ENCODE measurements at regions not wholly inside any gene's neighbourhood (a gene's known extent, or its start where the extent isn't known, plus 50 kb on each side); places are given as distances from the start of the nearest gene placed in this dataset.

DNA sequence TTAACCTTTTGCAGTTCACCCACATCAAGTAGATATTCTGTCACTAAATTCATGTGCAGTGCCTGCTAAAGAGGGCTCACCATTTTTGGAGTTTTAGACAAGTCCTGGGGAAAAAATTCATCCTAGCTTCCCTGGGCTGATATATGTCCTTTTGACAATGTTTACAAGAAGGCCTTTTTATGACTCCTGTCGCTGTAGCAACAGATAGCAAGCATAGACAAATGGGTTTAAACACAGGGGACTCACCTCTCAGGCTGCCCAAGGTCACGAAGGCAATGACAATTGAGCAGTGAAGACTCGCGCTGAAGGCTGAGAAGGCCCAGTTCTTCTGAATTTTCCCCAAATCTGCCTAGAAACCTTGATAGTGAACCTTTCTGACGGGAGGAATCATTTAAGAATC lies 150.7 kb upstream of the CPM start:
- Histone ChIP-seq H3K4me1 (ENCODE audit: control insufficient read depth in 2 of 2, insufficient read depth in 2 of 2, low read length in 2 of 2) (no peaks in the 10 kb centered on the region), H3K9me3 (ENCODE audit: control insufficient read depth in 2 of 2, insufficient read depth in 1 of 2, low read length in 1 of 2) (no peaks in the 10 kb centered on the region), H3K4me3 (ENCODE audit: low read length in 2 of 2) (no peak overlapping the region), H3K27ac (ENCODE audit: low read depth in 1 of 2, low read length in 1 of 2) (no peak overlapping the region), H3K36me3 (ENCODE audit: control insufficient read depth in 2 of 2, insufficient read depth in 2 of 2, low read length in 1 of 2) (no peaks in the 10 kb centered on the region), H3K27me3 (ENCODE audit: control insufficient read depth in 2 of 2, insufficient read depth in 1 of 2, low read length in 1 of 2) (no peaks in the 10 kb centered on the region)
- no peak for DNase-seq (ENCODE audit: low read depth in 6 of 9, low spot score in 9 of 9)
- 83% methylated on average over 5 of the region's 5 CpGs for WGBS

- H3K4me1 ChIP-seq (ENCODE audit: control insufficient read depth in 2 of 2, insufficient read depth in 2 of 2, low read length in 2 of 2): no peaks in the 10 kb centered on the region
- no peak for DNase-seq (ENCODE audit: low read depth in 6 of 9, low spot score in 9 of 9)
- no peak overlapping the region for H3K4me3 ChIP-seq (ENCODE audit: low read length in 2 of 2)
- H3K27ac ChIP-seq (ENCODE audit: low read depth in 1 of 2, low read length in 1 of 2): no peak overlapping the region
- H3K9me3 ChIP-seq (ENCODE audit: control insufficient read depth in 2 of 2, insufficient read depth in 1 of 2, low read length in 1 of 2): no peaks in the 10 kb centered on the region
- H3K36me3 ChIP-seq (ENCODE audit: control insufficient read depth in 2 of 2, insufficient read depth in 2 of 2, low read length in 1 of 2): no peaks in the 10 kb centered on the region
- H3K27me3 ChIP-seq (ENCODE audit: control insufficient read depth in 2 of 2, insufficient read depth in 1 of 2, low read length in 1 of 2): no peaks in the 10 kb centered on the region
These were observed 151.9 kb upstream of the CPM start for GRCh38 chr12:69084816-69085378.

- Histone ChIP-seq H3K36me3 (ENCODE audit: control insufficient read depth in 2 of 2, insufficient read depth in 2 of 2, low read length in 1 of 2) (no peaks in the 10 kb centered on the region), H3K27ac (ENCODE audit: low read depth in 1 of 2, low read length in 1 of 2) (no peak overlapping the region), H3K4me1 (ENCODE audit: control insufficient read depth in 2 of 2, insufficient read depth in 2 of 2, low read length in 2 of 2) (no peaks in the 10 kb centered on the region), H3K9me3 (ENCODE audit: control insufficient read depth in 2 of 2, insufficient read depth in 1 of 2, low read length in 1 of 2) (no peaks in the 10 kb centered on the region), H3K27me3 (ENCODE audit: control insufficient read depth in 2 of 2, insufficient read depth in 1 of 2, low read length in 1 of 2) (no peaks in the 10 kb centered on the region), H3K4me3 (ENCODE audit: low read length in 2 of 2) (no peak overlapping the region)
- DNase-seq (ENCODE audit: low read depth in 6 of 9, low spot score in 9 of 9): no peak
- 85% methylated on average over 2 of the region's 2 CpGs for whole genome bisulfite sequencing
These were observed 152.9 kb upstream of the CPM start for GRCh38 chr12:69085852-69086251.

- no peaks in the 10 kb centered on the region for H3K36me3 ChIP-seq (ENCODE audit: control insufficient read depth in 2 of 2, insufficient read depth in 2 of 2, low read length in 1 of 2)
- no peak for DNase-seq (ENCODE audit: low read depth in 6 of 9, low spot score in 9 of 9)
- H3K27ac ChIP-seq (ENCODE audit: low read depth in 1 of 2, low read length in 1 of 2): no peak overlapping the region
- H3K27me3 ChIP-seq (ENCODE audit: control insufficient read depth in 2 of 2, insufficient read depth in 1 of 2, low read length in 1 of 2): no peaks in the 10 kb centered on the region
- no peak overlapping the region for H3K4me3 ChIP-seq (ENCODE audit: low read length in 2 of 2)
- no peaks in the 10 kb centered on the region for H3K4me1 ChIP-seq (ENCODE audit: control insufficient read depth in 2 of 2, insufficient read depth in 2 of 2, low read length in 2 of 2)
- WGBS: 94% methylated on average over 8 of the region's 8 CpGs
- H3K9me3 ChIP-seq (ENCODE audit: control insufficient read depth in 2 of 2, insufficient read depth in 1 of 2, low read length in 1 of 2): no peaks in the 10 kb centered on the region
These were observed 151.4 kb upstream of the CPSF6 start for GRCh38 chr12:69087986-69088385.

GRCh38 chr12:69090722-69091121 lies 148.6 kb upstream of the CPSF6 start:
- DNase-seq (ENCODE audit: low read depth in 6 of 9, low spot score in 9 of 9): no peak
- Histone ChIP-seq H3K4me3 (ENCODE audit: low read length in 2 of 2) (no peak overlapping the region), H3K9me3 (ENCODE audit: control insufficient read depth in 2 of 2, insufficient read depth in 1 of 2, low read length in 1 of 2) (no peaks in the 10 kb centered on the region), H3K36me3 (ENCODE audit: control insufficient read depth in 2 of 2, insufficient read depth in 2 of 2, low read length in 1 of 2) (no peaks in the 10 kb centered on the region), H3K4me1 (ENCODE audit: control insufficient read depth in 2 of 2, insufficient read depth in 2 of 2, low read length in 2 of 2) (no peaks in the 10 kb centered on the region), H3K27ac (ENCODE audit: low read depth in 1 of 2, low read length in 1 of 2) (no peak overlapping the region), H3K27me3 (ENCODE audit: control insufficient read depth in 2 of 2, insufficient read depth in 1 of 2, low read length in 1 of 2) (no peaks in the 10 kb centered on the region)
- 100% methylated on average over 1 of the region's 1 CpG for WGBS

DNA sequence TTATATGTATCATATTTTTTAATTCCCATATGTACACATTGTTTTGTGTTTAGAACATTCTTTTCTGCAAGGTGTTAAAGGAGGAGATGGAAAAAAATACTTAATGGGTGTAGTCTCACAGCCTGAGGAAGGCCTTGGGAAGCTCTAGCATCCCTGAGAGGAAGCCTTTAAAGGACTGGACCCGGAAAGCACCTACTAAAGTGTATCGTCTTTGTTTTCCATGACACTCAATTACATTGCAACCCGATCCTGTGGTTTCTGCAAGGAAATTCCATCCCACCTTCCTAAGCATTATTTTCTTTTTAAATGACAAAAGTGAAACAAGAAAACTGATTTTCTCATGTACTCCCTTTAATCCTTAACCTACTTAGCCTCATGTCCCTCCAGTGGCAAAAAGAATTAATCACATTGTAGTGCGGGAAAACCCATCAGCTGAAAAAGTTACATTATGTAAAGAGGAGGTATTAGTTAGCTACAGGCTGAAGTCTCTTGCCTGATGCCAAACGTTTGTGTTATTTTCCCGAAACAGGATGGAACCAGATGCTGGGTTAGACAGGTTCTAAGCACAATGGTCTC lies 147.8 kb upstream of the CPSF6 start:
- no peaks in the 10 kb centered on the region for H3K36me3 ChIP-seq (ENCODE audit: control insufficient read depth in 2 of 2, insufficient read depth in 2 of 2, low read length in 1 of 2)
- DNase-seq (ENCODE audit: low read depth in 6 of 9, low spot score in 9 of 9): peak in 1 of 9 donors; percentile 7
- no peak overlapping the region for H3K4me3 ChIP-seq (ENCODE audit: low read length in 2 of 2)
- H3K27ac ChIP-seq (ENCODE audit: low read depth in 1 of 2, low read length in 1 of 2): no peak overlapping the region
- H3K4me1 ChIP-seq (ENCODE audit: control insufficient read depth in 2 of 2, insufficient read depth in 2 of 2, low read length in 2 of 2): no peaks in the 10 kb centered on the region
- 89% methylated on average over 6 of the region's 6 CpGs for WGBS
- H3K27me3 ChIP-seq (ENCODE audit: control insufficient read depth in 2 of 2, insufficient read depth in 1 of 2, low read length in 1 of 2): no peaks in the 10 kb centered on the region
- no peaks in the 10 kb centered on the region for H3K9me3 ChIP-seq (ENCODE audit: control insufficient read depth in 2 of 2, insufficient read depth in 1 of 2, low read length in 1 of 2)

GRCh38 chr12:69092137-69092536 lies 147.2 kb upstream of the CPSF6 start:
- Histone ChIP-seq H3K9me3 (ENCODE audit: control insufficient read depth in 2 of 2, insufficient read depth in 1 of 2, low read length in 1 of 2) (no peaks in the 10 kb centered on the region), H3K36me3 (ENCODE audit: control insufficient read depth in 2 of 2, insufficient read depth in 2 of 2, low read length in 1 of 2) (no peaks in the 10 kb centered on the region), H3K27ac (ENCODE audit: low read depth in 1 of 2, low read length in 1 of 2) (no peak overlapping the region), H3K4me3 (ENCODE audit: low read length in 2 of 2) (no peak overlapping the region), H3K4me1 (ENCODE audit: control insufficient read depth in 2 of 2, insufficient read depth in 2 of 2, low read length in 2 of 2) (no peaks in the 10 kb centered on the region), H3K27me3 (ENCODE audit: control insufficient read depth in 2 of 2, insufficient read depth in 1 of 2, low read length in 1 of 2) (no peaks in the 10 kb centered on the region)
- no peak for DNase-seq (ENCODE audit: low read depth in 6 of 9, low spot score in 9 of 9)
- WGBS: 99% methylated on average over 4 of the region's 4 CpGs

DNA sequence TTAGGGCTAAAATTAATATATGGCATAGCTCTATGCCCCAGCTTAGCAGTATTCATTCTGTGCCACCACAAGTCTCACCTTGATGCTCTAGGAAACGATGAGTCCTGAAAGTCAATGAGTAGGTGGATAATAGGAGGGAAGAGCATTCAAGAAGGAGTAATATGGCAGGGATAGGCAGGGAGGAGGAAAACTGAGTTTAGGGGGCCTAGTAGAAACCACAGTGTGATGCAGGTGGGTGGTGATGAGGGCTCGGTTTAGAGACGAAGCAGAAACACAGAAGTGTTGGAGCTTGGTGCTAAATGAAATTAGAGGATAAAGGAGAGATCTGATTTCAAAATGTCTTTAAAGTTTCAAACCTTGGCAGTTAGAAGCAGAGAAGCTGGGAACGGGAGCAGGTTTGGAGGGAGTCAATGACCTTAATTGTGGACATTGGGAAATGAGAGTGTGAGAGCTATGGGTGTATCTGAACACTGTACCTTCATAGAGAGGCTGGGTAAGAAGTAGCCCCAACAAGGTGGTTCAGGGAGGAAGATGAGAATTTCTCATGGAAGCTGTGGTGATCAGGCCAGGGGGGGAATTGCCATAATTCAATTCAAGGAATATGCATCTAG lies 144.7 kb upstream of the CPSF6 start:
- WGBS: 70% methylated on average over 4 of the region's 4 CpGs
- H3K27ac ChIP-seq (ENCODE audit: low read depth in 1 of 2, low read length in 1 of 2): no peak overlapping the region
- no peaks in the 10 kb centered on the region for H3K27me3 ChIP-seq (ENCODE audit: control insufficient read depth in 2 of 2, insufficient read depth in 1 of 2, low read length in 1 of 2)
- DNase-seq (ENCODE audit: low read depth in 6 of 9, low spot score in 9 of 9): no peak
- no peaks in the 10 kb centered on the region for H3K9me3 ChIP-seq (ENCODE audit: control insufficient read depth in 2 of 2, insufficient read depth in 1 of 2, low read length in 1 of 2)
- H3K4me1 ChIP-seq (ENCODE audit: control insufficient read depth in 2 of 2, insufficient read depth in 2 of 2, low read length in 2 of 2): no peaks in the 10 kb centered on the region
- no peak overlapping the region for H3K4me3 ChIP-seq (ENCODE audit: low read length in 2 of 2)
- no peaks in the 10 kb centered on the region for H3K36me3 ChIP-seq (ENCODE audit: control insufficient read depth in 2 of 2, insufficient read depth in 2 of 2, low read length in 1 of 2)

GRCh38 chr12:69095765-69096477 lies 143.4 kb upstream of the CPSF6 start:
- no peaks in the 10 kb centered on the region for H3K36me3 ChIP-seq (ENCODE audit: control insufficient read depth in 2 of 2, insufficient read depth in 2 of 2, low read length in 1 of 2)
- no peaks in the 10 kb centered on the region for H3K27me3 ChIP-seq (ENCODE audit: control insufficient read depth in 2 of 2, insufficient read depth in 1 of 2, low read length in 1 of 2)
- no peak overlapping the region for H3K27ac ChIP-seq (ENCODE audit: low read depth in 1 of 2, low read length in 1 of 2)
- WGBS: 91% methylated on average over 9 of the region's 9 CpGs
- H3K4me3 ChIP-seq (ENCODE audit: low read length in 2 of 2): no peak overlapping the region
- no peaks in the 10 kb centered on the region for H3K4me1 ChIP-seq (ENCODE audit: control insufficient read depth in 2 of 2, insufficient read depth in 2 of 2, low read length in 2 of 2)
- no peak for DNase-seq (ENCODE audit: low read depth in 6 of 9, low spot score in 9 of 9)
- no peaks in the 10 kb centered on the region for H3K9me3 ChIP-seq (ENCODE audit: control insufficient read depth in 2 of 2, insufficient read depth in 1 of 2, low read length in 1 of 2)
